ENCODE measurements at regions not wholly inside any gene's neighbourhood (a gene's known extent, or its start where the extent isn't known, plus 50 kb on each side); places are given as distances from the start of the nearest gene placed in this dataset.

DNA sequence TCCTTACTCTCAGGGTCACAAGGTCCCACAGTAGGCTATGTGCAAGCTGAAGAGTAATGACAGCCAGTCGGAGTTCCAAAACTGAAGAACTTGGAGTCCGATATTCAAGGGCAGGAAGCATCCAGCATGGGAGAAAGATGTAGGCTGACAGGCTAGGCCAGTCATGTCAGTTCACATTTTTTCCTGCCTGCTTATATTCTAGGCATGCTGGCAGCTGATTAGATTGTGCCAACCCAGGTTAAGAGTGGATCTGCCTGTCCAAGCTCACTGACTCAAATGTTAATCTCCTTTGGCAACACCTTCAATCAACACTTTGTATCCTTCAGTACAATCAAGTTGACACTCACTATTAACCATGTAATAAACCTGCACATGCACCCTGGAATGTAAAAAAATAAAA is 960.9 kb upstream of the HS3ST1 start:
- no peak for TF ChIP-seq CTCF (IDR thresholded peaks at IDR 0.05)
- no peak for TF ChIP-seq EP300 (IDR thresholded peaks at IDR 0.05)

Data from sigmoid colon (tissue), 4 donors.